HG02610 (cell line): ENCODE measurements at regions not wholly inside any gene's neighbourhood (a gene's known extent, or its start where the extent isn't known, plus 50 kb on each side); places are given as distances from the start of the nearest gene placed in this dataset.

Experiments used
- ATAC-seq: cut with Tn5 transposase; IDR thresholded peaks from one replicate; pipeline ENCODE4 v1.9.1; 2021; ENCODE audit warnings: mild to moderate bottlenecking, moderate library complexity; ENCODE audit not compliant: unreplicated experiment

GRCh38 chr3:144287001-144287400, 315.4 kb downstream of the DIPK2A start:
- ATAC-seq: no peak

- peak; percentile 49 for ATAC-seq
These were observed 317.4 kb downstream of the DIPK2A start for GRCh38 chr3:144289057-144289456.

- peak; percentile 78 for ATAC-seq
These were observed 323.3 kb downstream of the DIPK2A start for GRCh38 chr3:144294659-144295538.

- ATAC-seq: no peak
These were observed 324.0 kb downstream of the DIPK2A start for GRCh38 chr3:144295613-144296012.

- peak; percentile 46 for ATAC-seq
These were observed 325.2 kb downstream of the DIPK2A start for GRCh38 chr3:144296808-144297207.

GRCh38 chr3:144301863-144302262, 330.2 kb downstream of the DIPK2A start:
- peak; percentile 55 for ATAC-seq

- ATAC-seq: no peak
These were observed 336.3 kb downstream of the DIPK2A start for GRCh38 chr3:144307951-144308350.

- no peak for ATAC-seq
These were observed 336.8 kb downstream of the DIPK2A start for GRCh38 chr3:144308396-144308795.

GRCh38 chr3:144312702-144313101, 341.1 kb downstream of the DIPK2A start:
- no peak for ATAC-seq

- ATAC-seq: no peak
These were observed 343.3 kb downstream of the DIPK2A start for GRCh38 chr3:144314946-144315345.

GRCh38 chr3:144317961-144318360, 346.3 kb downstream of the DIPK2A start:
- no peak for ATAC-seq

- no peak for ATAC-seq
These were observed 352.5 kb downstream of the DIPK2A start for GRCh38 chr3:144324076-144324475.

GRCh38 chr3:144332868-144333267, 361.2 kb downstream of the DIPK2A start:
- ATAC-seq: no peak

GRCh38 chr3:144341471-144341870, 369.8 kb downstream of the DIPK2A start:
- no peak for ATAC-seq

GRCh38 chr3:144343343-144343742, 371.7 kb downstream of the DIPK2A start:
- ATAC-seq: no peak

GRCh38 chr3:144343777-144344176, 372.2 kb downstream of the DIPK2A start:
- ATAC-seq: no peak

GRCh38 chr3:144344925-144345548, 373.4 kb downstream of the DIPK2A start:
- no peak for ATAC-seq

GRCh38 chr3:144350125-144350524, 378.5 kb downstream of the DIPK2A start:
- ATAC-seq: no peak

- no peak for ATAC-seq
These were observed 379.4 kb downstream of the DIPK2A start for GRCh38 chr3:144351011-144351410.

- no peak for ATAC-seq
These were observed 380.2 kb downstream of the DIPK2A start for GRCh38 chr3:144351773-144352365.

GRCh38 chr3:144358191-144358590, 386.6 kb downstream of the DIPK2A start:
- ATAC-seq: no peak

GRCh38 chr3:144361002-144361401, 389.4 kb downstream of the DIPK2A start:
- ATAC-seq: no peak
